GM13976 (cell line): ENCODE measurements at regions not wholly inside any gene's neighbourhood (a gene's known extent, or its start where the extent isn't known, plus 50 kb on each side); places are given as distances from the start of the nearest gene placed in this dataset.

ENCODE experiments used
- DNase-seq: peaks from one replicate; pipeline ENCODE4 v3.0.0; 2012; ENCODE audit warnings: low spot score
- in situ Hi-C: fragments of 300-500 bp; cut with MboI; formaldehyde crosslinking; loops from one replicate; pipeline ENCODE4 v1.12.0; 2022; ENCODE audit warnings: low sequenced_read_pairs, mixed read lengths, inconsistent platforms; ENCODE audit not compliant: unreplicated experiment
- TF ChIP-seq, protein P1 (sequence below): IDR thresholded peaks from 2 replicates; pipeline ENCODE4 v1.5.1; 2012; ENCODE audit warnings: borderline replicate concordance, mild to moderate bottlenecking; ENCODE audit not compliant: insufficient read depth; ENCODE audit errors: extremely low read depth, missing control alignments, control extremely low read depth

DNA sequence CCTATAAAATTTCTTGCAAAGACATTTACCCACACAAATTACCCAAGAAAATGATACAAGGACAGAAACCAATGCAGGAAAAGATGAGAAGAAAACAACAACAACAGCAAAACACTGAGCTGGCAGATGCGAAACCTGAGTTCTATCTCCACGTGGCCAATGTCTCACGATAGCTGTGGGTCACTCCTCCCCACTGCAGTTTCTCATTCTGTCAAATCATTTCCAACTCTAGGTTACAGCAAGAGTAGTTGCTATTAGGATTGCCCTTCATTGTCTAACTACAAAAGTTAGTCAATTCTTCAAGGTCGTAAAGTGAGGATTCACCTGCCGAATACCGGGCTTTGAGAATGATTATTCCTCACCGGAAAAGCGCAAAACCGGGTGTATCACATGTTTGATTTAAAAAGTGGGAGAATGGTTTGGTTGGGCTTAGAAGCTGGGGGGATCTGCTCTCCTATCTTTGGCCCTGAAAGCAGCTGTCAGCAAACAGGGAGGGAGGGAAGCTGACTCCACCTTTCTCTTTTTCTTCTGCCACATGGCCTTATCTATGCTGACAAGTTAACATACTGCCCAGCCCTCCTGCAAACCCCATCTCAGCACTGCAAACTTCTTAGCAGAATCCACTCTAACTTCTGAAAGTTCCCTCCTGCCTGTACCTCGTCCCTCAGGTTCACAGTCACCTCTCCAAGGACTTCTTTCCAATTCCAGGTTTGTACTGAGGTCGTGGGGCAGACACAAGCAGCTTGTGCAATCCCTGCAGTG lies 473.0 kb downstream of the SOX11 start:
- in situ Hi-C loops, result no loop called here
- DNase-seq, result no peak
- TF ChIP-seq, protein P1, sequence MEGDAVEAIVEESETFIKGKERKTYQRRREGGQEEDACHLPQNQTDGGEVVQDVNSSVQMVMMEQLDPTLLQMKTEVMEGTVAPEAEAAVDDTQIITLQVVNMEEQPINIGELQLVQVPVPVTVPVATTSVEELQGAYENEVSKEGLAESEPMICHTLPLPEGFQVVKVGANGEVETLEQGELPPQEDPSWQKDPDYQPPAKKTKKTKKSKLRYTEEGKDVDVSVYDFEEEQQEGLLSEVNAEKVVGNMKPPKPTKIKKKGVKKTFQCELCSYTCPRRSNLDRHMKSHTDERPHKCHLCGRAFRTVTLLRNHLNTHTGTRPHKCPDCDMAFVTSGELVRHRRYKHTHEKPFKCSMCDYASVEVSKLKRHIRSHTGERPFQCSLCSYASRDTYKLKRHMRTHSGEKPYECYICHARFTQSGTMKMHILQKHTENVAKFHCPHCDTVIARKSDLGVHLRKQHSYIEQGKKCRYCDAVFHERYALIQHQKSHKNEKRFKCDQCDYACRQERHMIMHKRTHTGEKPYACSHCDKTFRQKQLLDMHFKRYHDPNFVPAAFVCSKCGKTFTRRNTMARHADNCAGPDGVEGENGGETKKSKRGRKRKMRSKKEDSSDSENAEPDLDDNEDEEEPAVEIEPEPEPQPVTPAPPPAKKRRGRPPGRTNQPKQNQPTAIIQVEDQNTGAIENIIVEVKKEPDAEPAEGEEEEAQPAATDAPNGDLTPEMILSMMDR, result no peak

DNA sequence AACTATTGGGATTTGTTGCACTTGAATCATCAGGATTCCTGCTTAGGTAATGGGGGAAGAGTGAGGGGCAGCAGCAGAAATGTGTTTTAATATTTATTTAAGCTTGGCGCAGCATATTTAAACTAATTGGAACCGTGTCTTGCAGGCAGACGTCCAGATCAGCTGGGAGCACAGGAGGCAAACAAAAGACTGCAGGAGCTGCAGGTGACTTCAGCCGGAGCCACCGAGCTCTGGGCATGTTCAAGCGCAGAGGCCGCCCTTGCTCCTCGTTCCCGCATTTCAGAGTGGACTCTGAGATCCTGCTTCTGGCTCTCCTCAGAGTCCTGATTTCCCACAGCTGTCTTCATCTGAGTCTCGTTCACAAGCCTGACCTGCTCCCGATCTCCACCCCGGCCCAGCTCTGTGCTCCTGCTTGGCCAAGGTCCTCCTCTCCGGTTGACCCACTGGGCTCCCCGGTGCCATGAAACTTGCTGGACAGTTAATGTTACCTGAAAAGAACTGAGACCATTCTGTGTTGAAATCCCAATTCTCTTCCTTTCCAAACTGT lies 475.5 kb downstream of the SOX11 start:
- in situ Hi-C loops, result no loop called here
- DNase-seq, result no peak
- TF ChIP-seq, protein P1, result no peak

DNA sequence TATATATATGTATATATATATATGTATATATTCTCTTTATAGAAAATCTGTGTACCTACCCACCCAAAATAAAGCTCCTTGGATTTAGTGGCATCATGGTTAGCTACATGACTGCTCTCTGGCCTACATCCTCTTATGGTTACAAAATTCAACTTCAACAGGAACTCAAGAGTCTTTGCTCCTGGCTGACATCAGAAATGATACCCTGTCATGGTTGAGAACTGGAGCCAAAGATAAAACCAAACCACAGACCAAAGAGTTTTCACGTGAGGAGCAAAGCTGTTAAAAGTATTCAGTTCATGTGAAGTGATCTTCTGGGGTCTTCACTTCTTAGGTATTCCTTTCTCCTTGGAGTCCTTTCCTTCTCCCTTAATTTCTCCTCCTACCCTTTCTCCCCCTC lies 476.3 kb downstream of the SOX11 start:
- DNase-seq, result no peak
- in situ Hi-C loops, result no loop called here
- TF ChIP-seq, protein P1, result no peak

DNA sequence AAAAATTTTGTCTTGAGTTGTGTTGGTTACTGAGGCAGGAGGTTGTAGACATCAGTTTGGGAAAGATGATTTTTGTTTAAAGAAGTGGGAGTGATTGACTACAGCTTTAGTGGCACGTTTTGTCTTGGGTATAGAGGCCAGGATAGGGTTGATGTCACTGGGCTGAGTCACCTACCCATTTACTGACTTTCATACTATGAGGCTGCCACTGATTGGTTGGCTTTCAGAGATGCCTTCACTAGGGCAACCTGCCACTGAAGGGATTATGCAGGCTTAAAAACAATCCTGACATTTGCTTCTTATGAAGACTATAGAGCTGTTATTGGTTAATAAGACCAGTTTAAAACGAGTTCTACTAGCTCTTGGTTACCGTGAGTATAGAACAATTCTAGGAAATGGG lies 479.1 kb downstream of the SOX11 start:
- in situ Hi-C loops, result no loop called here
- TF ChIP-seq, protein P1, result no peak
- no peak for DNase-seq

DNA sequence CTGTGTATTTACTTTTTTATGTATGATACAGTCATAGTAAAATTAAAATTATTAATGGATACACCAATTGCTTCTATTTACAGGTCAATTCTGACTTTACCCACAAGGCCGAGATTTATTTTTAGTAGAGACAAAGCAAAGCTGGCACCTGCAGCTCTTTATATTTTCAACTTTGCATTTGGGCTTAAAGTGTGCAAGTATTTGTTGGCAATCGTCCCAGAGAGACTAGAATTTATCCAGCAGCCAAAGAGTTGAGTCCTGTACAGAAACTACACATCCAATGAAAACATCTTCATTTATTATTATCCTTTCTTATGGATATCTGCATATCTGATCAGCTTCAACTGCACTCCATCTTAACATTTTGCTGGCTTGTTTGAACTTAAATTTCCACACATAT lies 485.6 kb downstream of the SOX11 start:
- no peak for DNase-seq
- TF ChIP-seq, protein P1, result no peak
- in situ Hi-C loops, result no loop called here

DNA sequence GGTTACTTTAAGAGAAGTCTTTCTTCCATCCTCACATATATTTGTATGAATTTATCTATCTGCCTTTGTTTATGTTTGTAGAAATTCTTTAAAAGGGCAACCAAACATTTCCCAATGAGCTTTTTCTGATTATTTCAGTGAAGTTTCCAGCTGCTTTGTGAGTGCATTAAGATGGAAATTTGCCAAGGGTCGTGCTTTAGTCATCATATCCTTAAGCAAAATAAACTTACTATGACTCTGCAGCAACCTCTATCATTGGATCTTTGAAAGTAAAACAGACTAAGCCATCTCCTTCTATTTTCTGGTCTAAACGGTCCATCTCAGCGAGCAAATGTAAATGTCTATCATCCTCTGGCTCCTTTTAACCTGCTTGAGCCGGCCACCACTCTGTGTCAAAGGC lies 489.3 kb downstream of the SOX11 start:
- no peak for DNase-seq
- in situ Hi-C loops, result no loop called here
- TF ChIP-seq, protein P1, result no peak
